GM21786 (cell line): ENCODE measurements at regions not wholly inside any gene's neighbourhood (a gene's known extent, or its start where the extent isn't known, plus 50 kb on each side); places are given as distances from the start of the nearest gene placed in this dataset.

Source experiments
- ATAC-seq: cut with Tn5 transposase; IDR thresholded peaks from one replicate; pipeline ENCODE4 v1.9.1; 2021; ENCODE audit not compliant: unreplicated experiment

DNA sequence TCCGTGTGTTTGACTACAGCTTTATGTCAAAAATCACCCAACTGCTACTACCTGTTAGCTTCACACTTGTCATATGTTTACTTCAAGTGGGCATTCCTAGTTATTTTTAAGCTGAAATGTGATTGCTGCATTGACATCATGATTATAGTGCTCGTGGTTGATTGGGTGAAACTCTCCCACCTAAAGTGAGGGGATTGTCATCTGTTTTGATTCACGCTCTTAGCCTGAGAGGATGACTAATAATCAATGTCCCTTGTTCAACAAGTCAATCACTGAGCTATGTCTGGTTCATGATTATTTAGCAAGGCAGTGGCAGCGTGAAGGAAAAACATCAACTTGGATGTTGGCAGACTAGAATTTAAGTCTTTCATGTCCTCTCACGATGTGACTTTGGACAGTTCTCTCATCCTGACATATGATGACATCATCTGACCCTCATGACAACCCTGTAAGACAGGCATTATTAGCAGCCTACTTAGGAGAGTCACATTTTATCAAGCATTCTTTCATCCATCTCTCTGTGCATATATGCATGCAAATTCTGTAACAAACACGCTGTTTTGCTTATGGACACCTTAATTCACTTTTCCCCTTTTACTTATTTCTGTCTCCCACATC lies 352.6 kb upstream of the ZMIZ1 start:
- ATAC-seq = no peak

DNA sequence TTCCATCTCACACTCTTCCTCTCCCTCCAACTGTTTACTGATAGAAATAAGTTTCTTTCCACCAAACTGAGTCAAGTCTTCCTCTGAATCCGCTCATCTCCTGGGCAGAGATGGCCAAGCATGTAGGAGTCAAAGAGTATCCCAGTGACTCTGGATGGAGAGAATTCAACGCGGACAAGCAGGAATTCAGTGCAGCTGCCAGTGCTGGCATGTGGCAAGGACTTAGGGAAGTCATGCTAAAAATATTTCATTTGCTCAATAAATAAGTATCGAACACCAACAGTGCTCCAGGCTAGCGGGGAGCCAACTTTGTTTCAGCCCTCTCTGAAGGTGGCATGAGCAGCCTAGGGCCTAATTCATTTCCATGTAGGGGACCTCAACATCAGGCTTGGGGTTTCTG lies 351.6 kb upstream of the ZMIZ1 start:
- ATAC-seq = no peak

GRCh38 chr10:78718032-78718572 lies 350.7 kb upstream of the ZMIZ1 start:
- no peak for ATAC-seq

DNA sequence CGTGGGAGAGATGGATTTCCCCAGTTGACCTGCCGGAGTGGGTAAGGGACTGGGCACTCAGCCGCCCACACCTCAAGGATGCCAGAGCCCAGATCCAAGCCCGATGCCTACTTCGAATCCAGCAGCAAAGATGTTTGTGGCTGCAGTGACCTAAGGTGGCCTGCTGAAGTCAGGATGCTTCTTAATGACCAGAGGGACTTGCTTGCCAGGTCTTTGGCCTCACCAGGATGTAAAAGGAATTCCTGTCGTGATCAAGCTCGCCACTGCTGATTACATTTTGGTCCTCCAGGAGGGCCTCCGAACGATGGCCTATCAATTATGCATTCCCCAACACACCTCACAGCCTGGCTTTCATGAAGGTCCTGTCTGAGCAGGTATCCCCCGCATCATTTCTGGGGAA lies 349.5 kb upstream of the ZMIZ1 start:
- no peak for ATAC-seq

- ATAC-seq = no peak
Measured at GRCh38 chr10:78720091-78720490, 348.7 kb upstream of the ZMIZ1 start.

GRCh38 chr10:78721231-78721630 lies 347.5 kb upstream of the ZMIZ1 start:
- ATAC-seq = no peak

DNA sequence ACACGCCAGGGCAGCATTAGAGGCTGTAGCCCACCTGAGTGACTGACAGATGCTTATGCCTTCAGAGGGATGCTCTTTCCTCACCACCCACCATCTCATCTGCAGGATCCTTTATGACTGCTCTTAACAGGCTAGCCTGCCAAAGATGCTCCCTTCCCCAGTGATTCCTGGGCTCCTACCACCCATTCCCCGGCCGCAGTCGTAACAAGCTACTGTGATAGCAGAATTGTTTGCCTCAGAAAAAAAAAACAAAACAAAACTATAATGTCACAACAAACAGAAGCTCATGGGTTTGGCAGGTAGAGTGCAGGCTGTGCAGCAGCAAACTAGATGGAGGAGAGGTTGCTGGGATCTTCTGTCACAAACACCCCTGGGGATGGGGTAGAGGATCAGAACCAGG lies 343.9 kb upstream of the ZMIZ1 start:
- ATAC-seq = no peak

DNA sequence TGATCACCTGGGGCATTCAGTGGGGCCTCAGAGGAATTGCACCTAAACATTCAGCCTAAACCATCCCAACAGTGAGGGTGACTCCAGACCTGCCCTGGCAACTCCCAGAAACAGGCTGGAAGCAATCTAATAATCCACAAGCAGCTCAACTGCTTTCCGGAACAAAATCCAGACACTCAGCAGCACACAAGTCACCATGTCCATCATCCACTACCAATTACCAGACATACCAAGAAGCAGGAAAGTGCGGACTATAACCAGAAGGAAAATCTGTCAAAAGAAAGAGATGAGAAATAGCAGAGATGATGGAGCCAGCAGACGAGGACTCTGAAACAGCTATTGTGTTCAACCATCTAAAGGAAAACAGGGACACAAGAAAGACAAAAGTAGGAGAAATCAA lies 342.6 kb upstream of the ZMIZ1 start:
- no peak for ATAC-seq

GRCh38 chr10:78727251-78727650 lies 341.5 kb upstream of the ZMIZ1 start:
- no peak for ATAC-seq

- ATAC-seq = no peak
Measured at GRCh38 chr10:78727728-78728127, 341.0 kb upstream of the ZMIZ1 start.

DNA sequence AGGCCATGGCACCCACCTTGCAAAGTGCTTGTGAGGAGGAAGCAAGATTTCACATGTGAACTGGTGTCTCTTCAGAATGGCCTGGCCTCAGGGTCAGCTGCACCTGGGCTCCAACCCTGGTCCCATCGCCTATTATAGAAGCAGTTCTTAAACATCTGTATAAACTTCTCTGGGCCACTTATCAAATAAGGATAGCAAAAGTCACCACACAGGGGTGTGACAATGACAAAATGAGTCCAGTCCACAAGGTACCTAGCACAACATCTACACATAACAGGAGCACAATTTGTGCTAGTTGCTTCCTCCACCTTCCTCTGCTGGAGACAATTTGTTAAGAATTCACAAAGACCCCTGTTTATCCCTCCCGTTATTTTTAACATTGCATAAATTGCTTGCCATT lies 340.6 kb upstream of the ZMIZ1 start:
- no peak for ATAC-seq

DNA sequence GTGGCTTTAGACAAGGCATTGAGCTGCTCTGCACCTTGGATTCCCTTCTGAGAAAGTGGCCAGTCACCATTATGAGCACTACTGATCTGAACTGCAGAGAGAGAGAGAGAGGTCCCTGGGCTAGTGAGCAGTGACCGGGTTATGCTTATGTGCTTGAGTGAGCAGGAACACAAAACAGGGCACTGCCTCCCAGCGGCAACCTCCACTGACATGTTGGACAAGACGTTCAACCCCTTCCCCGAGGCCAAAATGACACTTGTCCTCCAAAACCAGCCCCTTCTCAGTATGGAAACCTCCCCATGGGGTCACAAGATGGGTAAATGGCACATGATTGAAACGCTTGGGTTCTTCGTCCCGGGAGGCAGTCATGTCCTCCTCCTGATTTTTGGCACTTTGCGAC lies 339.4 kb upstream of the ZMIZ1 start:
- ATAC-seq = no peak

DNA sequence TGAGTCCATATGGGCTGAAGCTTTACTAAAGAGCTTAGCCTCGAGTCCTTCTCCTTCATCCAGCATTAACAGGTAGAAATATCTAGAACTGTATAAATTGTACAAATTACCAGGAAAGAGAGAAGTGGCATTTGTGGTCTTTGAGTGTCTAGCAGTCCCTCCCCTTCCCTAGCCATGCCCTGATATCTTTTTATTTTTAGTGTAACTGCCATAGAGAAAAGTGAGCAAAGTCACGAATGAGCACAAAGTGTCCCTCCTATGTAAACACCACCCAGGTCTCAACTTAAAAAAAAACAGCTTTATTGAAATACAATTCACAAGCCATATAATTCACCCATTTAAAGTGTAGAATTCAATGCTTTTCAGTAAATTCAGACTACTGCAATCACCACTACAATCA lies 339.0 kb upstream of the ZMIZ1 start:
- no peak for ATAC-seq

GRCh38 chr10:78730754-78731153 lies 338.0 kb upstream of the ZMIZ1 start:
- ATAC-seq = no peak

GRCh38 chr10:78731675-78732074 lies 337.1 kb upstream of the ZMIZ1 start:
- ATAC-seq = no peak

- ATAC-seq = no peak
Measured at GRCh38 chr10:78732381-78732780, 336.4 kb upstream of the ZMIZ1 start.

DNA sequence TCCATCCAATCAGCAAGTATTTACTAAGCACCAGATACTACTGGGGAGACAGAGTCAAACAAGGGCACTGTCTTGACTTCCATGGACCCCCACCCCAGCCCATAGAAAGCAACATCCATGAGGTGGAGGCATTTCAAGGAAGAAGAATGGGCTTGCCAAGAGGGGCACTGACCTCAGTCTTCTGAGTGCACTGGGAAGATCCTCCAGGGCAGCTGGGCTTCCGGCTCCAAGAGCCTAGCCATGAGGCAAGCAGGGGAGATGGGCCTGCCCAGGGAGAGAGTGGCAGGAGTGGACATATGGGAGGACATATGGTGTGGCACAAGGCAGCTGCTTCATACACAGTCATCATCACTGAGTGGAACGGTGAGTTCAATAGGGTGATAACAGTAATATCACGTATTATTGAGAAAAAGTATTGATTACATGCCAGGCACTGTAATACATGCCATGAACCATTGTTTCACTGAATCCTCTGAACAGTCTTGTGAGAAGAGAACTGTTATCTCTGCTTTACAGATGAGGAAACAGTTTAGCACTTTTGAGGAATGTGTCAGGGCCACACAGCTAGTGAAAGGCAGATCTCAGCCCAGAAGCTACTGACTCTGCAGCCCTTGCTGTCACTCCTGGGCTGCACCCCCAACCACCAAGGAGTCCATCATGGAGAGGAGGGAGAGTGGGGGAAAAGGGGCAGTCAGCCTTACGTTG lies 331.7 kb upstream of the ZMIZ1 start:
- no peak for ATAC-seq

DNA sequence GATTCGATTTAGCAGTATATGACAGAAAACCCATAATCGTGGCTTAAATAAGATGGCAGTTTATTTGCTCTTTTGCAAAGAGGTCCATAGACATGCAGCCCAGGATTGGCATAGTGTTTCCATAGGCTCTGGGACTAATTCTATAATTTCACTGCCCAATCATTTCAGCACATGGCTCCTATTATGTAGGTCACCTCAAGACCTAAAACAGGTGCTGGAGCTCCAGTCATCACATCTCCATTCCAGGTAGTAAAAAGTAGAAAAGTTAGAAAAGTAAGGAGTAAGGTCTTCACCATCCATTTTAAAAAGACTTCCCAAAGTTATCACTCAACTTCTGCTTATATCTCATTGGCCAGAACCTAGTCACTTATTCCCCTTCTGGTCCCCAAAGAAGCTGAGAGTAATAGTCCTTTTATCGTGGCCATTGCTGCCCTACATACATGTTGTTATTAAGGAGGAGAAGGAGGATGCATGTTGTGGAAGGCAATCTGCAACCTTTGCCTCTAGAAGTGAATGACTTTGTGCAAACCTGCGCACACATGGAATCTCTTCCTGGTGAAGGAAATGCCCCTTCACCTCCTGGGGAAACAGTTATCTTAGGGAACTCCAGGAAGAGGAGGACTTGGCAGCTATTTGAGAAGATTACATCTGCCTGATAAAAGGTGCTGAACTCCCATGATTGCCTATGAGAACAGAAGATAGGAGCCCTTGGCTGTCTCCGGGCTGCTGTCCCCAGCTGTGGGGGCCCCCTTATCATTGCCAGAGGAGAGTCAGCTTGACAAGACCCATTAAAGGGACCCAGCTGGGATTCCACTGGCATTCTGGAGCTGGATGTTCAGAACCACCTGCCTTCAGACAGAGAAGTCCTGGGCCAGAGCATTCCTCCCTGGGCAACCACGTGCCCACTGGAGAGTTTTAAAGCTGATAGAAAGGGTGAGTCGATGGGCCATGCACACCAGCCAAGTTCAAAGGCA lies 330.6 kb upstream of the ZMIZ1 start:
- no peak for ATAC-seq

DNA sequence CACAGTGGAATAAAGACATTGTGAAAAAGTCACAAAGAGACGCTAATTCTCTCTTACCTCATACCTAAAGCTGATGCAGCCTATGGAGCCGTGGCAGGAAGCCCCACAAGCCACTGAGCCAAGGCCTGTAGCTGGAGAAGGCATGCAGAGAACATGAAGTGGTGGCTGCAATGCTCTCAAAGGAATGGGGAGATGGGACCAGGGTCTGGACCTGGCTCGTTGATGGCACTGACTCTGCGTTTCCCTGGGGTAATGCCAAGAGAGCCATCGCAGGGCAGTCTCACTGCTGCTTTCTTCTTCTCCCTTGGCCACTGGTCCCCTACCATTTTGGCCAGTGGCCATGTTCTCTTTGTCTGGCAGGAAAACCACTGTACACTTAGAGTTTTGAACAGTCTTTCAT lies 329.9 kb upstream of the ZMIZ1 start:
- ATAC-seq = no peak

DNA sequence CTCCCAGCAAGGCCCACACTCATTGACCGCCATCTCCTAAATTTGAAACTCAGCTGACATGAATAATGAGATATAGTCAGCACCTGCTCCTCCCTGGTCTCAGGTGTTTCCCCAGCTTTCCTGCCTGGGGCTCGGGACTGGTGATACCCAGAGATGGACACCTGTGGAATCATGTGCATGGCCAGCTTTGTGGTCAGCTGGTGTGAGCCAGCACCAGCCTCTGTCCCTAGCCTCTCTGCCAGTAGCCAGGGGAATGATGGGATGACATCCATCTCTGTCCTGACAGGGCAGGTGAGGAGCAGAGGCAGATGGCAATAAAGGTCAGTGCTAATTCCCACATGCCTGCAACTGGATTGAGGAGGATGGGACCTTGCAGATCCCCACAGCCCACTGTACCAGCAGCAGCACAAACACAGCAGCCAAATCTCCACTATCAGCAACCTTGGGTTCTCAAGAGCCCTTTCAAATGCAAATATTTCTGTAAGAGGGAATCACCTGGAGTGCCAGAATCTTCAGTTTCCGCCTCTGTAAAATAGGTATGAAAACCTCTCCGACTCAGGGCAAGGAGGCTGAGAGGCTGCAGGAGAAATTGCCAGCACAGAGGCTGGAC lies 329.2 kb upstream of the ZMIZ1 start:
- ATAC-seq = no peak
